Keratinocyte (primary cell): ENCODE measurements at regions not wholly inside any gene's neighbourhood (a gene's known extent, or its start where the extent isn't known, plus 50 kb on each side); places are given as distances from the start of the nearest gene placed in this dataset.

ENCODE experiments used
- DNase-seq: peaks from one replicate; pipeline ENCODE4 v3.0.0-alpha.2; 2011; ENCODE audit warnings: low read depth, missing footprints, low spot score
- FAIRE-seq: peaks from 2 replicates; lab custom pipeline; 2011; peaks lifted over from hg19 to GRCh38; lab: Jason Lieb, UNC
- H2AFZ ChIP-seq: 2 replicates; pipeline ENCODE4 v1.6.0; 2012; ENCODE audit warnings: low read length, control low read depth, inconsistent platforms; ENCODE audit not compliant: control insufficient read depth
- H3K27ac ChIP-seq: 2 replicates; pipeline ENCODE4 v1.5.1; 2011; ENCODE audit warnings: low read length; ENCODE audit not compliant: control insufficient read depth, insufficient read depth
- H3K27me3 ChIP-seq: 3 replicates; pipeline ENCODE4 v1.6.0; 2011; ENCODE audit warnings: low read length; ENCODE audit not compliant: control insufficient read depth, insufficient read depth; ENCODE audit errors: extremely low read depth
- H3K36me3 ChIP-seq, 2 experiments: 2 replicates in 1 of 2; 3 replicates in 1 of 2; pipeline ENCODE4 v1.5.1; 2011; ENCODE audit warnings: low read length in 2 of 2, mild to moderate bottlenecking in 1 of 2; ENCODE audit not compliant: control insufficient read depth in 2 of 2, insufficient read depth in 2 of 2; ENCODE audit errors: extremely low read depth in 1 of 2
- H3K4me1 ChIP-seq: 3 replicates; pipeline ENCODE4 v1.5.1; 2011; ENCODE audit warnings: low read length; ENCODE audit not compliant: control insufficient read depth, insufficient read depth; ENCODE audit errors: extremely low read depth
- H3K4me2 ChIP-seq: 3 replicates; pipeline ENCODE4 v1.6.0; 2011; ENCODE audit warnings: low read depth, low read length; ENCODE audit not compliant: control insufficient read depth, insufficient read depth; ENCODE audit errors: extremely low read depth
- H3K4me3 ChIP-seq, 3 experiments: fragments of 200-600 bp in 1 of 3; sonication (generic) in 1 of 3; 2 replicates in 2 of 3; 3 replicates in 1 of 3; pipeline ENCODE4 v1.5.1; 2011 to 2016; ENCODE audit warnings: low read length in 3 of 3, mild to moderate bottlenecking in 3 of 3, control low read depth in 2 of 3, inconsistent platforms in 1 of 3, low read depth in 1 of 3, mixed read lengths in 1 of 3, mixed run types in 1 of 3, moderate library complexity in 1 of 3; ENCODE audit not compliant: control insufficient read depth in 2 of 3, insufficient read depth in 2 of 3; ENCODE audit errors: extremely low read depth in 1 of 3
- H3K79me2 ChIP-seq: 2 replicates; pipeline ENCODE4 v1.6.0; 2012; ENCODE audit warnings: low read length; ENCODE audit not compliant: control insufficient read depth, insufficient read depth
- H3K9ac ChIP-seq: 3 replicates; pipeline ENCODE4 v1.6.0; 2011; ENCODE audit warnings: low read length; ENCODE audit not compliant: control insufficient read depth, insufficient read depth; ENCODE audit errors: extremely low read depth
- H3K9me1 ChIP-seq: 3 replicates; pipeline ENCODE4 v1.6.0; 2011; ENCODE audit warnings: low read length; ENCODE audit not compliant: control insufficient read depth, insufficient read depth; ENCODE audit errors: extremely low read depth
- H3K9me3 ChIP-seq: 2 replicates; pipeline ENCODE4 v1.5.1; 2012; ENCODE audit warnings: low read depth, low read length; ENCODE audit not compliant: control insufficient read depth
- H4K20me1 ChIP-seq: 3 replicates; pipeline ENCODE4 v1.6.0; 2011; ENCODE audit warnings: low read length; ENCODE audit not compliant: control insufficient read depth, insufficient read depth; ENCODE audit errors: extremely low read depth
- CTCF ChIP-seq, 3 experiments: IDR thresholded peaks in 1 of 3; conservative IDR thresholded peaks in 1 of 3; optimal IDR thresholded peaks in 1 of 3; 2 replicates in 2 of 3; 3 replicates in 1 of 3; pipeline versions ENCODE3 to v1.5.1; 2011; ENCODE audit warnings: low read length in 3 of 3, mild to moderate bottlenecking in 3 of 3, moderate library complexity in 2 of 3, control low read depth in 1 of 3, inconsistent platforms in 1 of 3; ENCODE audit not compliant: insufficient read depth in 2 of 3; ENCODE audit errors: extremely low read depth in 1 of 3
- EZH2 ChIP-seq: IDR thresholded peaks from one replicate; pipeline ENCODE4 v1.6.1; 2012; ENCODE audit warnings: inconsistent platforms, mild to moderate bottlenecking, low read length, moderate library complexity
- dilution Hi-C: fragments of 300-500 bp; cut with MboI; formaldehyde crosslinking; loops from one replicate; pipeline ENCODE4 v1.7.0; 2020; ENCODE audit warnings: low sequenced_read_pairs; ENCODE audit not compliant: extremely low pct_ligation_motif_present

GRCh38 chr4:3372933-3373465, 68.8 kb upstream of the HGFAC start:
- H3K4me1 ChIP-seq, result peaks cover 16% of the 10 kb centered on the region
- no peaks in the 10 kb centered on the region for H3K36me3 ChIP-seq
- no peak overlapping the region for H2AFZ ChIP-seq
- no peak overlapping the region for H3K4me3 ChIP-seq
- no peak overlapping the region for H3K9ac ChIP-seq
- DNase-seq (no peak), FAIRE-seq (no peak)
- no peaks in the 10 kb centered on the region for H3K9me3 ChIP-seq
- H3K27me3 ChIP-seq, result peaks cover 16% of the 10 kb centered on the region
- H3K79me2 ChIP-seq, result no peaks in the 10 kb centered on the region
- no peaks in the 10 kb centered on the region for H4K20me1 ChIP-seq
- no peaks in the 10 kb centered on the region for H3K9me1 ChIP-seq
- dilution Hi-C loops, result no loop called here
- H3K4me2 ChIP-seq, result no peak overlapping the region
- H3K27ac ChIP-seq, result no peak overlapping the region
- no peak for TF ChIP-seq EZH2
- TF ChIP-seq CTCF (optimal IDR thresholded peaks at IDR 0.05 in 1 of 3, IDR thresholded peaks at IDR 0.05 in 1 of 3, conservative IDR thresholded peaks at IDR 0.05 in 1 of 3; ENCODE audit: extremely low read depth in 1 of 3, insufficient read depth in 2 of 3, low read length in 3 of 3), result no peak

- dilution Hi-C loops, result no loop called here
- no peak for FAIRE-seq
- no peak for DNase-seq
- H3K27ac ChIP-seq, result no peak overlapping the region
- H3K9ac ChIP-seq, result no peak overlapping the region
- no peak overlapping the region for H2AFZ ChIP-seq
- H3K9me3 ChIP-seq, result no peaks in the 10 kb centered on the region
- no peaks in the 10 kb centered on the region for H3K36me3 ChIP-seq
- no peaks in the 10 kb centered on the region for H3K79me2 ChIP-seq
- no peak for TF ChIP-seq CTCF (optimal IDR thresholded peaks at IDR 0.05 in 1 of 3, IDR thresholded peaks at IDR 0.05 in 1 of 3, conservative IDR thresholded peaks at IDR 0.05 in 1 of 3; ENCODE audit: extremely low read depth in 1 of 3, insufficient read depth in 2 of 3, low read length in 3 of 3)
- TF ChIP-seq EZH2, result no peak
- H3K27me3 ChIP-seq, result peaks cover 16% of the 10 kb centered on the region
- no peaks in the 10 kb centered on the region for H3K9me1 ChIP-seq
- no peak overlapping the region for H3K4me2 ChIP-seq
- H3K4me1 ChIP-seq, result peaks cover 16% of the 10 kb centered on the region
- H3K4me3 ChIP-seq, result no peak overlapping the region
- H4K20me1 ChIP-seq, result no peaks in the 10 kb centered on the region
These were observed 68.3 kb upstream of the HGFAC start for GRCh38 chr4:3373468-3373867.
